ENCODE measurements at regions not wholly inside any gene's neighbourhood (a gene's known extent, or its start where the extent isn't known, plus 50 kb on each side); places are given as distances from the start of the nearest gene placed in this dataset.
"Not testable (repeated sequence)": the region's sequence is repeated elsewhere in the genome, so short reads cannot be mapped to it uniquely, and the experiment has no call there.

DNA sequence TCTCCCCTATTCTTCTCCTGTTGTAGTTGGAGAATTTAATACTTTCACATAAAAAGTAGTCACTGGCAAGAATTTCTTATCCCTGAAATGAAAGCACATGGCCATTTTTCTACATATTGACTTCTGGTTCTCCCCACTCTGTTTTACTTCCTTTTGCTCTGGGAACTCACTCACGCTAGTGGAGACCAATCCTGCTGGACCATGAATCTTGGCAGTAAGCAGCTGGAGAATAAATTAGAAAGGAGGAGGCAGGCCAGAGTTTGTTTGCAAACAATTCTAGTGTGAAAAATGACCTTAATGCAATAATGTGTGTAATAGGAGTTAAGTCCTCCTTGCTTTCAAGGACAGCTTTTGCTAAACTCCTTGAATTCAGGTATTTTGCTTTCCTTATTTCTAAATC is 412.3 kb upstream of the CHORDC1 start:
- Mint-ChIP-seq H3K4me3 (no peak overlapping the region), H3K36me3 (ENCODE audit: low read depth) (no peaks in the 10 kb centered on the region), H3K9me3 (peaks cover 12% of the 10 kb centered on the region), H3K4me1 (ENCODE audit: low read depth) (no peaks in the 10 kb centered on the region), H3K27ac (no peak overlapping the region), H3K27me3 (ENCODE audit: insufficient read depth) (no peaks in the 10 kb centered on the region)
- DNase-seq (ENCODE audit: low spot score), result no peak
- intact Hi-C loops (cut with micrococcal nuclease), result no loop called here

DNA sequence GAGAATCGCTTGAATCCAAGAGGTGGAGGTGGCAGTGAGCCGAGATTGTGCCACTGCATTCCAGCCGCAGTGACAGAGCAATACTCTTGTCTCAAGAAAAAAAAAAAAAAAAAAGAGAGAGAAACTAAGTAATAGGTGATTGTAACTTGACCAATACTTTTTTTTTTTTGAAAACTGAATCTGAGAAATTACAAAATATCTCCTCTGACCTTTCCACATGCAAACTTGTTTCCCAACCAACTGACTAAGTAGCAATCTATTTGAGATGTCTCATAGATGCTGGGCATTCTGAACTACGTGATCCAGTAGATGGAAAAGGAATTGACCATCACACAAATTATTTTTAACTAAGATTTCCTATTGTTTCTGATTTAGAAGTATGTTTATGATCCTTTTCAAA is 407.3 kb upstream of the CHORDC1 start:
- no peaks in the 10 kb centered on the region for H3K4me1 Mint-ChIP-seq (ENCODE audit: low read depth)
- H3K4me3 Mint-ChIP-seq, result no peak overlapping the region
- H3K36me3 Mint-ChIP-seq (ENCODE audit: low read depth), result no peaks in the 10 kb centered on the region
- no peaks in the 10 kb centered on the region for H3K27me3 Mint-ChIP-seq (ENCODE audit: insufficient read depth)
- no peak for DNase-seq (ENCODE audit: low spot score)
- no peak overlapping the region for H3K27ac Mint-ChIP-seq
- H3K9me3 Mint-ChIP-seq, result peaks cover 5% of the 10 kb centered on the region
- intact Hi-C loops (cut with micrococcal nuclease), result no loop called here

DNA sequence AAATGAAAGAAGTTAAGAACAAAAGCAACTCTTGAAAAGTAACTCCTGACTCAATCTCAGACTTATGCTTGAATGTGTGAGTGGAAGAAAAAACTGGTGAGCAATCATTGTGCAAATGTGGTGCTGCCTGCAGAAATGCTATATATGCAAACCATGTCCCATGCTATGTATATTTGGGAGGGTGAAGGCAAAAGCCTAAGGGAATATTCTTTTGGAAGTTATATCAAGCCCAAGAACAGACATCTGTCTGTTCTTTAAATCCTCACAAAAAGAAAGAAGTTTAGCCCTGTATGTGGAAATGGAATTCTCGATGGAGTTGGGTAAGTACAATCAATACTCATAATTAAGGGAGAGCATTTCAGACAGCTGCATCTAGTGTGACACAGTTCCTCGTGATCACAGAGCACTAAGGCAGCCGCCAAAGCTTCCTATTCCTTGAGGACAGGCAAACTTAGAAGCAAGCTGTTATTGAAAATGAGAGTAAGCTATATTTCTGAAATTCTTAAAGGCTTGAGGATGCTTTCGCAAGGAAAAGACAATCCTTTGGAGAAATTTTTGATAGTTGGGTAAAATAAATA is 406.5 kb upstream of the CHORDC1 start:
- H3K4me3 Mint-ChIP-seq, result no peak overlapping the region
- no peaks in the 10 kb centered on the region for H3K27me3 Mint-ChIP-seq (ENCODE audit: insufficient read depth)
- H3K36me3 Mint-ChIP-seq (ENCODE audit: low read depth), result no peaks in the 10 kb centered on the region
- no peaks in the 10 kb centered on the region for H3K4me1 Mint-ChIP-seq (ENCODE audit: low read depth)
- no peak overlapping the region for H3K27ac Mint-ChIP-seq
- intact Hi-C loops (cut with micrococcal nuclease), result no loop called here
- DNase-seq (ENCODE audit: low spot score), result no peak
- H3K9me3 Mint-ChIP-seq, result no peaks in the 10 kb centered on the region

DNA sequence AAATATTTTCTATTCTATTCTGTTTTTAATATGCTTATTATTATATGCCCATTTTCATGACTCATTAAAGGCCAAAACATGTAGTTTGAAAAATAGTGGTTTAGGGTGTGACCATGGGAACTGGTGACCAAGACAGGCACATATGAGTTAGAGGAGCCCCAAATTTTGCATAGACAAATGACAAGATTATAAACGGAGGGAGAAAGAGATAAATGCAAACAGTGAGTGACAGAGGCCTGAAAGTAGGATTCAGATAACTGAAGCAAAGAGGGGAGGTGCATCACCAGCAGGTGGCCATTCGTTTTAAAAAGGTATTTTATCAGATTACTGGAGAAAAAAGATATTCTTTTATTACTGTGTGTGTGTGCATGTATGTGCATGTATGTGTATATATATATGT is 391.5 kb upstream of the CHORDC1 start:
- Mint-ChIP-seq H3K27ac (no peak overlapping the region), H3K4me1 (ENCODE audit: low read depth) (no peaks in the 10 kb centered on the region), H3K36me3 (ENCODE audit: low read depth) (no peaks in the 10 kb centered on the region), H3K4me3 (no peak overlapping the region), H3K9me3 (no peaks in the 10 kb centered on the region), H3K27me3 (ENCODE audit: insufficient read depth) (no peaks in the 10 kb centered on the region)
- DNase-seq (ENCODE audit: low spot score), result no peak
- intact Hi-C loops (cut with micrococcal nuclease), result no loop called here

DNA sequence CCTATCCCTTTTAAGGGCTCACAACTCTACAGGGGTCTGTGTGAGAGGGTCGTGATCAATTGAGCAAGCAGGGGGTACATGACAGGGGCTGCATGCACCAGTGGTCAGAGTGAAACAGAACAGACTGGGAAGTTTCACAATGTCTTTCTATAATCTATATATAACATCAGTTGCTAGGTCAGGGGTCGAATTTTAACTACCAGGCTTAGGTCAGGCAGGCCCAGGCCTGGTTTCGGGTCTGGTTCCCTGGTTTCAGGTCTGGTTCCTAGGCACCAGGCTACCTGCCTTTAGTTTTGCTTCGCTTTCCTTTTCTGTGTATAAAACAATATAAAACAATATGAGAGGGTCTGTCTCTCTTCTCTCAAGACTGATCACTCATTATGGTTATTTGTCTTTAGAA is 390.2 kb upstream of the CHORDC1 start:
- H3K36me3 Mint-ChIP-seq (ENCODE audit: low read depth); DNase-seq (ENCODE audit: low spot score); H3K27me3 Mint-ChIP-seq (ENCODE audit: insufficient read depth); H3K9me3 Mint-ChIP-seq; H3K4me3 Mint-ChIP-seq; intact Hi-C loops (cut with micrococcal nuclease); H3K4me1 Mint-ChIP-seq (ENCODE audit: low read depth); H3K27ac Mint-ChIP-seq: not testable (repeated sequence)

DNA sequence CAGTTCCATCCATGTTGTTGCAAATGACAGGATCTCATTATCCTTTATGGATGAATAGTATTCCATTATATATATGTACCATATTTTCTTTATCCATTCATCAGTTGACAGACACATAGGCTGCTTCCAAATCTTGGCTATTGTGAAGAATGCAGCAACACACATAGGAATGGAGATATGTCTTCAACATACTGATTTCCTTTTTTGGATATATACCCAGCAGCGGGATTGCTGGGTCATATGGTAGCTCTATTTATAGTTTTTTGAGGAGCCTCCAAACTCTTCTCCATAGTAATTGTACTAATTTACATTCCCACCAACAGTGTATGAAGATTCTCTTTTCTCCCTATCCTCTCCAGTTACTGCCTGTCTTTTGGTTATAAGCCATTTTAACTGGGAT is 383.9 kb upstream of the CHORDC1 start:
- Mint-ChIP-seq H3K36me3 (ENCODE audit: low read depth) (no peaks in the 10 kb centered on the region), H3K4me3 (no peak overlapping the region), H3K9me3 (no peaks in the 10 kb centered on the region), H3K27ac (no peak overlapping the region), H3K27me3 (ENCODE audit: insufficient read depth) (no peaks in the 10 kb centered on the region), H3K4me1 (ENCODE audit: low read depth) (no peaks in the 10 kb centered on the region)
- intact Hi-C loops (cut with micrococcal nuclease), result no loop called here
- no peak for DNase-seq (ENCODE audit: low spot score)

DNA sequence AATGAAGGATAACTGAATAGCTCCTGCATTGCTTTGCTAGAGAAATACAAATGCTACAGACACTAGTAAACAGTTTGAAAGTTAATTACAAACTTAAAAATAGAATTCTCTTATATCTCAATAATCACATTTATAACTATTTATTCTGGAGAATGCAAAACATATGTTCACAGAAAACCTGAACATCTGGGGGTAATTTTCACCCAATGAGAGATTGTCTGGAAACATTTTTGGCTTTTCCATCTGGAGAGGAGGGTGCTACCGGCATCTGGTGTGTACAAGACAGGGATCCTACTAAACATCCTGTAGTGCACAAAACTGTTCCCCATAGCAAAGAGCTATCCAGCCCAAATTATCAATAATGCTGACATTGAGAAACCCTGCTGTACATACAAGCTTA is 378.4 kb upstream of the CHORDC1 start:
- intact Hi-C loops (cut with micrococcal nuclease), result no loop called here
- no peak overlapping the region for H3K4me3 Mint-ChIP-seq
- no peaks in the 10 kb centered on the region for H3K36me3 Mint-ChIP-seq (ENCODE audit: low read depth)
- DNase-seq (ENCODE audit: low spot score), result no peak
- H3K27me3 Mint-ChIP-seq (ENCODE audit: insufficient read depth), result no peaks in the 10 kb centered on the region
- no peaks in the 10 kb centered on the region for H3K4me1 Mint-ChIP-seq (ENCODE audit: low read depth)
- H3K27ac Mint-ChIP-seq, result no peak overlapping the region
- H3K9me3 Mint-ChIP-seq, result no peaks in the 10 kb centered on the region

DNA sequence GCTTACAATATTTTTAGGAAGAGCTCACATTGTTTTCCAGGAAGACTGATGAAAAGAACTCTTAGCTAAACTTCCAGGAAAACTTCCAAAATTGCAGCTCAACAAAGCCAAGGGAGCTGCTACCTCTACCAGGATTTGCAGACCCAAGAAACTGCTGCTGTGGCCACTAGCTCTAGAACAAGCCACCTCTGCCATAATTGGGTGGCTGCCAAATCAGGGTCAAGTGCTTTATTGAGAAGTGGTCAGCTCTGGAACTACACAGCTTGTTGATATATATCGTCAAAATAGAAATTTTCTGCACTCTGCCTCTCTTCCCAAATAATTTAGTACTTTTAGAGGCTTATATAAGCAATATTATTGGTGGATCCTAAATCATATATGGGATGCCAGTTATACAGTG is 371.8 kb upstream of the CHORDC1 start:
- Mint-ChIP-seq H3K27ac (no peak overlapping the region), H3K9me3 (peaks cover 4% of the 10 kb centered on the region)

DNA sequence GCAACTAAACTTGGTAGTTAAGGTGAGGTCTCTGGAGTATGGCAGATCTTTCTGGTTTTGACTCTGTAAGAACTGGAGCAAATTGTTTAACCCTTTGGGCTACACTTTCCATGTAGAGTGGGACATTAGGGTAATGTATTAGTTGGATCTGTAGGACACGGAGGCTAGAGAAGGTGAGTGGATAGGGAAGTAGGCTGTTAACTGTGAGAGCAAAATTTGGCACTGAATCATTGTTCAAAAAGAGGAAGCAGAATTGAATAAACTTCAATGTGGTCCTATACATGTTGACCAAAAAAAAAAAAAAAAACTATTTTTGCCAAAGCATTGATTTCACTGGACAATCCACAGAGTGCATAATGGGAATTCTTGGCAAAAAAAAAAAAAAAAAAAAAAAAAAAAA is 370.2 kb upstream of the CHORDC1 start:
- Mint-ChIP-seq H3K36me3 (ENCODE audit: low read depth) (no peaks in the 10 kb centered on the region), H3K4me1 (ENCODE audit: low read depth) (no peaks in the 10 kb centered on the region), H3K4me3 (no peak overlapping the region), H3K27ac (no peak overlapping the region), H3K27me3 (ENCODE audit: insufficient read depth) (no peaks in the 10 kb centered on the region), H3K9me3 (peaks cover 4% of the 10 kb centered on the region)
- intact Hi-C loops (cut with micrococcal nuclease), result no loop called here
- no peak for DNase-seq (ENCODE audit: low spot score)

More for the DNA sequence above, 371.8 kb upstream of the CHORDC1 start:
- DNase-seq (ENCODE audit: low spot score), result no peak
- no peaks in the 10 kb centered on the region for H3K27me3 Mint-ChIP-seq (ENCODE audit: insufficient read depth)
- H3K4me1 Mint-ChIP-seq (ENCODE audit: low read depth), result no peaks in the 10 kb centered on the region
- no peak overlapping the region for H3K4me3 Mint-ChIP-seq
- H3K36me3 Mint-ChIP-seq (ENCODE audit: low read depth), result no peaks in the 10 kb centered on the region
- intact Hi-C loops (cut with micrococcal nuclease), result no loop called here

DNA sequence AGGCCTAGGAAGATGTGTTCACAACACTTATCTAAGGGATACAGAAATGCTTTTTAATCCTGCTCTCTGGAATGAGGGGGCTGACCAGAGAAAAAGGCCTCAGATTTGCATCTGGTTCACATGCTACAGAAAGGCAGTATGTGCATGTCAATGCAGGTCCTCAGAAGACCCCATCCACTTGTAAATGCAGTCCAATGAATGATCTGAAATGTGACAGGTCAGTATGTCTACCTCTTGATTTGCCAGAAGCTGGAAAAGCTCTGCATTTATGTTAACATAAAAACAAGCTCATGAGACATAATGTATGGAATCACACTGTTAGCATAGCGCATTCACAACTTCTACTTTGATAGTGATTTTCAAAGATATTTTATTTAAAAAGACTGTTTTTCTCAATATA is 367.4 kb upstream of the CHORDC1 start:
- H3K9me3 Mint-ChIP-seq, result peaks cover 4% of the 10 kb centered on the region
- no peaks in the 10 kb centered on the region for H3K36me3 Mint-ChIP-seq (ENCODE audit: low read depth)
- no peaks in the 10 kb centered on the region for H3K27me3 Mint-ChIP-seq (ENCODE audit: insufficient read depth)
- no peak overlapping the region for H3K27ac Mint-ChIP-seq
- no peak for DNase-seq (ENCODE audit: low spot score)
- H3K4me1 Mint-ChIP-seq (ENCODE audit: low read depth), result no peaks in the 10 kb centered on the region
- intact Hi-C loops (cut with micrococcal nuclease), result no loop called here
- H3K4me3 Mint-ChIP-seq, result no peak overlapping the region

DNA sequence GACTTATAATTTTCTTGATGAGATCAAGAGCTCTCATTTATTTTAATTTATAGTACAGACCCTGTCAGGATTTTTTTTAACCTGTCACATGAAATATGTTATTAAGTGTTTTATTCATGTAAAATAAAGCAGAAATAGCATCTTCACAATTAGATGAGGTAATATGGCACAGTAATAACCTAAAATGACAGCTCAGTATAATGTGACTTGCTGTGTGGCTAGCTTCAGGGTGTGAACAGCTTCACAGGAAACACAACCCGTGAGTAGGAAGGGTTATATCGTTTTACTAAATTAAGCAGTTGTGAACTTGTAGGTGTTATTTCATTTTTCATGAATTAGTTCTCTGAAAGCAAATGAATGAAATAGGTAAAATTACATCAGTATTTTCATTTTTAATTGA is 366.9 kb upstream of the CHORDC1 start:
- Mint-ChIP-seq H3K27ac (no peak overlapping the region), H3K36me3 (ENCODE audit: low read depth) (no peaks in the 10 kb centered on the region), H3K4me1 (ENCODE audit: low read depth) (no peaks in the 10 kb centered on the region), H3K4me3 (no peak overlapping the region), H3K9me3 (peaks cover 4% of the 10 kb centered on the region), H3K27me3 (ENCODE audit: insufficient read depth) (no peaks in the 10 kb centered on the region)
- intact Hi-C loops (cut with micrococcal nuclease), result loop anchor here (5.0 kb wide), 1 partner anchor 913 kb away; no protein-coding TSS in a partner anchor
- no peak for DNase-seq (ENCODE audit: low spot score)

DNA sequence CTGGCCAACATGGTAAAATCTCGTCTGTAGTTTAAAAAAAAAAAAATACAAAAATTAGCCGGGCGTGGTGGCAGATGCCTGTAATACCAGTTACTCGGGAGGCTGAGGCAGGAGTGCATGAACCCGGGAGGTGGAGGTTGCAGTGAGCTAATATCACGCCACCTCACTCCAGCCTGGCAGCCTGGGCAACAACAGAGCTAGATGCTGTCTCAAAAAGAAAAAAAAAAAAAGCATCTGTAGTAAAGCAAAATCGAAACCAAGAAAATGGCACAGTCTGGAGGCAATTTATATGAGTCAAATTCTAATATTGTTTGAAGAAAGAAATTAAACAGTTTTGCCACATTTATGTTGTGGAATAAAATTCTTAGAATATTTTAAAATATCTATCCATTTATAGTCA is 365.0 kb upstream of the CHORDC1 start:
- no peaks in the 10 kb centered on the region for H3K4me1 Mint-ChIP-seq (ENCODE audit: low read depth)
- no peaks in the 10 kb centered on the region for H3K36me3 Mint-ChIP-seq (ENCODE audit: low read depth)
- no peaks in the 10 kb centered on the region for H3K27me3 Mint-ChIP-seq (ENCODE audit: insufficient read depth)
- intact Hi-C loops (cut with micrococcal nuclease), result loop anchor here (5.0 kb wide), 1 partner anchor 914 kb away; no protein-coding TSS in a partner anchor
- no peak overlapping the region for H3K27ac Mint-ChIP-seq
- DNase-seq (ENCODE audit: low spot score), result no peak
- H3K9me3 Mint-ChIP-seq, result peaks cover 1% of the 10 kb centered on the region
- no peak overlapping the region for H3K4me3 Mint-ChIP-seq

DNA sequence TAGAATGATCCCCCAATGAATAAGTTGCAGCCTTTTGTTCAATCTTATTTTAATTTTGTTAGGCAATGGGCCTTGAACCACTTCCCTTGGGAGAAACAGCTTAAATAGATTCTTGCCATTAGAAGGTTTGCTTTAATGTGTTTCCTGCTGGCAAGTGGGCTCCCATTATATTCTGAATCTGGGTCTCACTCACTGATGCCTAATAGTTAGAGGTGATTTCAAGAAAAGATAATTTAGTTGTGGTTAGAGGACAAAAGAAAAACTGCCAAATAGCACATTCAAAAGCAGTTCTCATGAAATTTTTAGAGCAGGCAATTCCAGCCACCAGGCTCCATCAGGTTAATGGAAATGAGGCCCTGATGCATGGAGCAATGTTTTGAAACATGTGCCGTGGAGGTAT is 362.6 kb upstream of the CHORDC1 start:
- H3K27ac Mint-ChIP-seq, result no peak overlapping the region
- DNase-seq (ENCODE audit: low spot score), result no peak

DNA sequence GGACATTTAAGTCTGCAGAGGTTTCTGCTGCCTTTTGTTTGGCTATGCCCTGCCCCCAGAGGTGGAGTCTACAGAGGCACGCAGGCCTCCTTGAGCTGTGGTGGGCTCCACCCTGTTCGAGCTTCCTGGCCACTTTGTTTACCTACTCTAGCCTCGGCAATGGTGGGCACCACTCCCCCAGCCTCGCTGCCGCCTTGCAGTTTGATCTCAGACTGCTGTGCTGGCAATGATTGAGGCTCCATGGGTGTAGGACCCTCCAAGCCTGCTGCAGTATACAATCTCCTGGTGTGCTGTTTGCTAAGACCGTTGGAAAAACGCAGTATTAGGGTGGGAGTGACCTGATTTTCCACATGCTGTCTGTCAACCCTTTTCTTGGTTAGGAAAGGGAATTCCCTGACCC is 360.1 kb upstream of the CHORDC1 start:
- H3K27ac Mint-ChIP-seq; intact Hi-C loops (cut with micrococcal nuclease); H3K4me3 Mint-ChIP-seq; H3K36me3 Mint-ChIP-seq (ENCODE audit: low read depth); H3K9me3 Mint-ChIP-seq; H3K27me3 Mint-ChIP-seq (ENCODE audit: insufficient read depth); DNase-seq (ENCODE audit: low spot score); H3K4me1 Mint-ChIP-seq (ENCODE audit: low read depth): not testable (repeated sequence)

More for the DNA sequence above, 362.6 kb upstream of the CHORDC1 start:
- Mint-ChIP-seq H3K4me1 (ENCODE audit: low read depth) (no peaks in the 10 kb centered on the region), H3K27me3 (ENCODE audit: insufficient read depth) (no peaks in the 10 kb centered on the region), H3K9me3 (peaks cover 3% of the 10 kb centered on the region), H3K36me3 (ENCODE audit: low read depth) (no peaks in the 10 kb centered on the region), H3K4me3 (no peak overlapping the region)
- intact Hi-C loops (cut with micrococcal nuclease), result loop anchor here (5.0 kb wide), 1 partner anchor 917 kb away; no protein-coding TSS in a partner anchor
